ENCODE measurements at regions not wholly inside any gene's neighbourhood (a gene's known extent, or its start where the extent isn't known, plus 50 kb on each side); places are given as distances from the start of the nearest gene placed in this dataset.
A peak's percentile ranks its signal among the peaks of the same experiment; 100 is the strongest.

DNA sequence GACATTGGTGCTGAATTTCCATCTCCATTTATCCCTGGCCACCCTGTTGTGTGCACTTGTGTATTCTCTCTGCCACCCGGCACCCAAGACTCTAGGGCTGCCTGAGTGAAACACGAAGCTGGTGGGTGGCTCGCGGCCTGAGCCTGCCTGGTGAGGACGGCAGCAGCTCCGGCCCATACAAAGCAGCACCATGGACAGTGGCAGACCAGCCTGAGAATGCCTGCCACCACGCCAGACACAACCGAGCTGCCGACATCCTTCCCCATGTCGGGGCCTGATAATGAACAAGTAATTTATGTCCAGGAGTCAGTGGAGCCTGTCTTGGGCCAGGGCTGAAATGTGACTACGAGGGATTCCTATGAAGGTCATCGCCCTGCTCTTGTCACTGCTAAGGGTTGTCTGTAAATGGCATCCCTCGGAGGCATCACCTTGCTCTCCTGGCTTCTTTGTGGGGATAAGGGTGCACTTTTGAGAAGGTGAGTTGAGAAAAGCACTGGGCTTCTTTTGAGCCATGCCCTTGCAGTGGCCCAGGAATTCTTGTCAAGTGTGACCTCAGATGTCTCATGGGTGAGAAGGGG lies 175.7 kb downstream of the MELK start:
- DNase-seq (ENCODE audit: low read depth), result peak; percentile 50
- H3K4me3 ChIP-seq (ENCODE audit: low read depth, low read length), result no peak overlapping the region
- TF ChIP-seq, protein P1, sequence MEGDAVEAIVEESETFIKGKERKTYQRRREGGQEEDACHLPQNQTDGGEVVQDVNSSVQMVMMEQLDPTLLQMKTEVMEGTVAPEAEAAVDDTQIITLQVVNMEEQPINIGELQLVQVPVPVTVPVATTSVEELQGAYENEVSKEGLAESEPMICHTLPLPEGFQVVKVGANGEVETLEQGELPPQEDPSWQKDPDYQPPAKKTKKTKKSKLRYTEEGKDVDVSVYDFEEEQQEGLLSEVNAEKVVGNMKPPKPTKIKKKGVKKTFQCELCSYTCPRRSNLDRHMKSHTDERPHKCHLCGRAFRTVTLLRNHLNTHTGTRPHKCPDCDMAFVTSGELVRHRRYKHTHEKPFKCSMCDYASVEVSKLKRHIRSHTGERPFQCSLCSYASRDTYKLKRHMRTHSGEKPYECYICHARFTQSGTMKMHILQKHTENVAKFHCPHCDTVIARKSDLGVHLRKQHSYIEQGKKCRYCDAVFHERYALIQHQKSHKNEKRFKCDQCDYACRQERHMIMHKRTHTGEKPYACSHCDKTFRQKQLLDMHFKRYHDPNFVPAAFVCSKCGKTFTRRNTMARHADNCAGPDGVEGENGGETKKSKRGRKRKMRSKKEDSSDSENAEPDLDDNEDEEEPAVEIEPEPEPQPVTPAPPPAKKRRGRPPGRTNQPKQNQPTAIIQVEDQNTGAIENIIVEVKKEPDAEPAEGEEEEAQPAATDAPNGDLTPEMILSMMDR (IDR thresholded peaks at IDR 0.05; ENCODE audit: insufficient read depth, low read depth, low read length), result no peak

DNA sequence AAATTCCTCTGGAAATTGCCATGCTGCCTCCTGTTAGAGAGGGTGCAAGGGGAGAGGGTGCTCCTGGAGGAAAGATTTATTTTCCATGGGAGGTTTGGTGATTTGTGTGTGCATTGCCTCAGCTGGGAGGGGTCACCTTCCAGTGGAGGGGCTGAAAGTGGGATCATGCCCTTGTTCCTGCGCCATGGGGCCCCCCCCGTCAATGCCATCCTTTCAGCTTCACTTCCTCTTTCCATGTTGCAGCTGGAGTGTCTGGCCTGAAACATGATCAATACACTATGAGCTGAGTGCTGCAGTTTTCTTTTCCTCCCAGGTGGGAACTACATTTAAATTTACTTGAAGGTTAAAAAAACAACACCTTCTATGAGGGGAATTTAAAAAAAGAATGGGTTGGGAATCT lies 176.8 kb downstream of the MELK start:
- TF ChIP-seq, protein P1 (IDR thresholded peaks at IDR 0.05; ENCODE audit: insufficient read depth, low read depth, low read length), result no peak
- H3K4me3 ChIP-seq (ENCODE audit: low read depth, low read length), result no peak overlapping the region
- no peak for DNase-seq (ENCODE audit: low read depth)

DNA sequence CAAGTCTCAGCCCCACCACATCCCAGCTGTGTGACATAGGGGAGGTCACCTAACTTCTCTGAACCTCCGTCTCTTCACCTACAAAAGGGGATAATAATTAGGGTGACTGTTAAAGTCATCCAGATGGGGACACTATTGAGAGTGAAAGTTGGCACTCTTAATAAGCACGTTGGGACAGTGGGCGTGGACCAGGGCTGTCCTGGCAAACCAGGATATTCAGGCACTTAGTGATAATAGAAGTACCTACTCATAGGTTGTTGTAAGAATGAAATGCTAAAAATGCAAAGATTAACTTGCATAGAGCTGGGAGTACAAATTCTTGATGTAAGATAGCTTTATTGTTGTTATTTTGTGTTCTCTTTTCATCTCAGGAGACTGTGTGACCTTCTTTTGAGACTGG lies 177.9 kb downstream of the MELK start:
- H3K4me3 ChIP-seq (ENCODE audit: low read depth, low read length), result no peak overlapping the region
- TF ChIP-seq, protein P1 (IDR thresholded peaks at IDR 0.05; ENCODE audit: insufficient read depth, low read depth, low read length), result no peak
- no peak for DNase-seq (ENCODE audit: low read depth)

DNA sequence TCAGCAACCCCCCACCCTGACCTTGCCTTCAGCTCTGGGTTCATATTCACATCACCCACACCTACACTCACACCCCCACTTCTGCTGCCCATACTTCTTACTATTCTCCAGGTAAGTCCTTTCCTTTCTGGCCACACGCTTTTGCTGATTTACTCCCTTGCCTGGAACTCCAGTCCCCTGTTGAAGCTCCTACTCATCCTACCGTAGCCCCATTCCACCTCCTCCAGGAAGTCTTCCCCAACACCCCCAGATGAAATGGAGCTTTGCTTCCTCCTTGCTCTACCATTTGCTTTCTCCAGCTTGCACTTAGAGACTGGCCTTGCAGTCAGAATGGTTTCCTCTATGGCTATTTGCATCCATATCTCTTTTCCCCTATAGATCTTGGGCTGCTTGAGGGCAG lies 182.3 kb downstream of the MELK start:
- no peak overlapping the region for H3K4me3 ChIP-seq (ENCODE audit: low read depth, low read length)
- TF ChIP-seq, protein P1 (IDR thresholded peaks at IDR 0.05; ENCODE audit: insufficient read depth, low read depth, low read length), result no peak
- DNase-seq (ENCODE audit: low read depth), result no peak

DNA sequence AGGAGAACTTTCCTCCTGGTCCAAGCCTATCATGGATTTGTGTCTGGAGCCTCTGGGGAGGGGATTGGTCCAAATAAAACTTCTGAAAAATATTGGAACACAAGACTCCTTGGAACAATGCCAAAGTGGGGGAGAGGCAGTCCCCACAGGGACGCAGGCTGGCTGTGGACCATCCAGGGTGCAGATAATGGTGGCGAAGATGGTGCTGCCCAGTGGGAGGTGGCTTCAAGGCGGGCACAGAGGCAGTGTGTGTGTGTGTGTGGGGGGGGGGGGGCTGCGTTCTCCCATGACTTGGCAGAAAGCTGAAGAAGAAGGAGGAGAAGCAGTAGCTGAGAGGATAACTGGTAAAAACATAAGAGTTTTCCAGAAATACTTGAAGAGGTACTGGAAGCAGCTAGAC lies 186.4 kb downstream of the MELK start:
- TF ChIP-seq, protein P1 (IDR thresholded peaks at IDR 0.05; ENCODE audit: insufficient read depth, low read depth, low read length), result no peak
- H3K4me3 ChIP-seq (ENCODE audit: low read depth, low read length), result no peak overlapping the region
- no peak for DNase-seq (ENCODE audit: low read depth)

DNA sequence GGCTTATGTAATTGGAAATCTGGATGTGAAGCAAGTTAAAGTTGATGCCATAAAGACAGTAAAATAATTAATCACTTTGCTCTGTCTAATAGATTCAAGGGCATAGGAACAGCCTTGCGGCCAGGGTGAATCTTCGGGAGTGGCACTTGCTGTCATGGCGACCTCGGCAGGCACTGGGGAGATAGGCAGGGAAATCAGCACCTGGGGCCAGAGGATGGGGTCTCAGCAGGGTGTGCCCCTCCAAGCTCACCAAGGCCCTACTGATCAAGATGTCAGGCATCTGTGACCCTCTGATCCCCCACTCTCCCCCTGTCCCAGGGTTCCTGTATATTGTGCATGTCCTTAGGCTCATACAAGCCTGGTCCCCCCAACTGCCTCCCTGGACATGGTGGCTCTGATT lies 187.3 kb downstream of the MELK start:
- TF ChIP-seq, protein P1 (IDR thresholded peaks at IDR 0.05; ENCODE audit: insufficient read depth, low read depth, low read length), result no peak
- no peak overlapping the region for H3K4me3 ChIP-seq (ENCODE audit: low read depth, low read length)
- no peak for DNase-seq (ENCODE audit: low read depth)
